GM10266 (cell line): ENCODE measurements at regions not wholly inside any gene's neighbourhood (a gene's known extent, or its start where the extent isn't known, plus 50 kb on each side); places are given as distances from the start of the nearest gene placed in this dataset.

Experiments
- DNase-seq: peaks from one replicate; pipeline ENCODE4 v3.0.0; 2012; ENCODE audit errors: extremely low spot score
- TF ChIP-seq, protein P1 (sequence below): IDR thresholded peaks from 2 replicates; pipeline ENCODE4 v1.5.1; 2012; ENCODE audit warnings: mild to moderate bottlenecking, low read depth; ENCODE audit not compliant: control insufficient read depth, insufficient read depth; ENCODE audit errors: missing control alignments

DNA sequence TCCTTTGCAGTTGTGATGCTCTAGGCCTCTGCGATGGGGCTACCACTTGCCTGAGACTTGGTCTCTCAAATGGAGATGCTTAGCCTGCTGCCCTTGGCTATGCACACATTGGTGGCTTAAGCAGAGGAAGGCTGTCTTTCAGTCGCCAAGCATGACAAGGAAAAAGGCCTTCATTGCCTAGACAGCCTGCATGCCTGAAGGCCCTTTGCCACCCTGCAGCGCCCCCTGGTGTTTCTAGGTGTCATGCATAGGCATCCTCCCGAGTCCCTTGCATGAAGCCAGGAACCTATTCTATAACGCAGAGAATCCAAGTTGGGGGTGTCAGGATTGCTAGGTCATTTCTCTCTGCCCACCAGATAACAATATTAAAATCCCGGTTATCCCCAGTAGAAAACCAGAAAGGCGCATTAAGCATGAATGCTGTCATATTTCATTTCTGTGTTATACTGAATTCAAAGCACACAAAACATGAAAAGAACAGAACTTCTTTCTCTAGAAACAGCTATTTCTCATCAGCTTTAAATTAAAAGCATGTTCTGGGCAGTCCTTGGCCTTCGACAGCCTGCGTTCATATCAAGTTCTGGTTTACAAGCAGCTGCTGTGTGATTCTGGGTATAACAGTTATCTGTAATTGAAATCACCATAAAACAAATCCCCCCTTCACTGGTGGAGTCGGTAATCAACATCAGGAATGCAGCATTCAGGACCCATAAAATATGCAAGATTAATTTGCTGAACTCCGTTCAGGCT is 59.7 kb upstream of the TRPC7 start:
- TF ChIP-seq, protein P1, sequence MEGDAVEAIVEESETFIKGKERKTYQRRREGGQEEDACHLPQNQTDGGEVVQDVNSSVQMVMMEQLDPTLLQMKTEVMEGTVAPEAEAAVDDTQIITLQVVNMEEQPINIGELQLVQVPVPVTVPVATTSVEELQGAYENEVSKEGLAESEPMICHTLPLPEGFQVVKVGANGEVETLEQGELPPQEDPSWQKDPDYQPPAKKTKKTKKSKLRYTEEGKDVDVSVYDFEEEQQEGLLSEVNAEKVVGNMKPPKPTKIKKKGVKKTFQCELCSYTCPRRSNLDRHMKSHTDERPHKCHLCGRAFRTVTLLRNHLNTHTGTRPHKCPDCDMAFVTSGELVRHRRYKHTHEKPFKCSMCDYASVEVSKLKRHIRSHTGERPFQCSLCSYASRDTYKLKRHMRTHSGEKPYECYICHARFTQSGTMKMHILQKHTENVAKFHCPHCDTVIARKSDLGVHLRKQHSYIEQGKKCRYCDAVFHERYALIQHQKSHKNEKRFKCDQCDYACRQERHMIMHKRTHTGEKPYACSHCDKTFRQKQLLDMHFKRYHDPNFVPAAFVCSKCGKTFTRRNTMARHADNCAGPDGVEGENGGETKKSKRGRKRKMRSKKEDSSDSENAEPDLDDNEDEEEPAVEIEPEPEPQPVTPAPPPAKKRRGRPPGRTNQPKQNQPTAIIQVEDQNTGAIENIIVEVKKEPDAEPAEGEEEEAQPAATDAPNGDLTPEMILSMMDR = peak; percentile 83
- DNase-seq = peak; percentile 77

GRCh38 chr5:136423944-136424606 is 58.7 kb upstream of the TRPC7 start:
- DNase-seq = no peak
- TF ChIP-seq, protein P1 = no peak

DNA sequence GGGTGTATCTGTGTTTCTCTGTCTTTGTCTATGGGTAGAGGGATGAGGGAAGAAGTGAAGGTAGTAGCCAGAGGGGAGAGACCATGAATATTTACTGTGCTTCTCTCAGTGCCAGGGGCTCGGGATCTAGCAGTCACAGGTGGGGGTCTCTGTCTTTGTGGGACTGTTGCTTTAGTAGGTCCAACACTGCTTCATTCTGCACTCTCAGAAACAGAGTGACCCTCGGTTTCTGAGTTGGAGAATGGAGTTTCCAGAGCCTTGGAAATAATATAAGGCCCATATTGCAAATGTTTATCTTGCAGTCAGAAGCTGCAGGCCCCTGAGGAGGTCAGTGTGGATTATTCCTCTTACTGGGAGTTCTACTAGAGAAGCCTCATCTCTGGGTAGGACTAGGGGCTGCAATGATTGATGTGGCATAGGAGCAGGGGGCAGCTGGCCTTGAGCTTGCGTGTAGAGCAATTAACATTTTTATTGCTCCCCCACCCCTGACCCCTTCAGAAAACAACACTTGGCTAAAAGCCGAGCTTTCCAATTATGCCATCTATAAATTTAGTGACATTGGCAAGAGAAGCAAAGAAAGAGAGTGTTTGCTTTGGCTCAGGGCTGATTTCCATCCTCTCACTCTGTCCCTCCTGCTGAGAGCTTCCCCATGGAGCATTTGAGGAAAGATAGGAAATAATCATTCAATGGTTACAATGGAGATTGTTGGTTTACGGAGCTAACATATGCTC is 55.0 kb upstream of the TRPC7 start:
- TF ChIP-seq, protein P1 = no peak
- DNase-seq = no peak

DNA sequence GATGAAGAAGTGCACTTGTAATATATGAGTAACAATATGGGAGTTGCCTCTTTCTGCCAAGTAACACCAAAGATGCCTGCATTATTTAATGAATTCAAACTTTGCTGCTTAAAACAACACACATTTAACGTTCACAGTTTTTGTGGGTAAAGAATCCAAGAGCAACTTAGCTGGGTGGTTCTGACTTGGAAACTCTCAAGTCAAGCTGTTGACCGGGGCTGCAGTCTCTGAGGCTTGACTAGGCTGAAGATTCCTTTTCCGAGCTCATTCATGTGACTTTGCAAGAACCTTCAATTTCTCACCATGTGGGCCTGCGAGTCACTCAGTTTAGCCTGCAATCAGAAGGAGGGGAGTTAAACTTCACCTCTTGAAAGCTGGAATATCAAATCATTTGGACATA is 53.0 kb upstream of the TRPC7 start:
- TF ChIP-seq, protein P1 = no peak

More for the DNA sequence above, 53.0 kb upstream of the TRPC7 start:
- DNase-seq = no peak
